ENCODE measurements at regions not wholly inside any gene's neighbourhood (a gene's known extent, or its start where the extent isn't known, plus 50 kb on each side); places are given as distances from the start of the nearest gene placed in this dataset.
"Not testable (repeated sequence)": the region's sequence is repeated elsewhere in the genome, so short reads cannot be mapped to it uniquely, and the experiment has no call there.

GRCh38 chr12:65685514-65685913 is 138.8 kb upstream of the HMGA2 start:
- DNase-seq: no peak

- no peak for DNase-seq
These were observed 134.8 kb upstream of the HMGA2 start for GRCh38 chr12:65689508-65689907.

- no peak for DNase-seq
These were observed 133.8 kb upstream of the HMGA2 start for GRCh38 chr12:65690477-65690876.

- no peak for DNase-seq
These were observed 130.2 kb upstream of the HMGA2 start for GRCh38 chr12:65694130-65694529.

- DNase-seq: no peak
These were observed 129.0 kb upstream of the HMGA2 start for GRCh38 chr12:65695113-65695865.

GRCh38 chr12:65696227-65696626 is 128.1 kb upstream of the HMGA2 start:
- DNase-seq: no peak

GRCh38 chr12:65699251-65699650 is 125.0 kb upstream of the HMGA2 start:
- no peak for DNase-seq

- DNase-seq: no peak
These were observed 121.1 kb upstream of the HMGA2 start for GRCh38 chr12:65703176-65703575.

- DNase-seq: no peak
These were observed 118.9 kb upstream of the HMGA2 start for GRCh38 chr12:65705380-65705876.

GRCh38 chr12:65707051-65707450 is 117.2 kb upstream of the HMGA2 start:
- no peak for DNase-seq

- no peak for DNase-seq
These were observed 111.9 kb upstream of the HMGA2 start for GRCh38 chr12:65712260-65713004.

GRCh38 chr12:65715961-65716360 is 108.3 kb upstream of the HMGA2 start:
- DNase-seq: no peak

- no peak for DNase-seq
These were observed 103.8 kb upstream of the HMGA2 start for GRCh38 chr12:65720136-65721130.

GRCh38 chr12:65721541-65722190 is 102.6 kb upstream of the HMGA2 start:
- no peak for DNase-seq

- no peak for DNase-seq
These were observed 98.9 kb upstream of the HMGA2 start for GRCh38 chr12:65725376-65725775.

GRCh38 chr12:65728455-65728847 is 95.8 kb upstream of the HMGA2 start:
- DNase-seq: no peak

GRCh38 chr12:65728848-65729793 is 95.2 kb upstream of the HMGA2 start:
- DNase-seq: no peak

GRCh38 chr12:65731771-65732170 is 92.5 kb upstream of the HMGA2 start:
- DNase-seq: no peak

GRCh38 chr12:65733643-65734042 is 90.6 kb upstream of the HMGA2 start:
- not testable (repeated sequence) for DNase-seq

- DNase-seq: no peak
These were observed 90.1 kb upstream of the HMGA2 start for GRCh38 chr12:65734226-65734625.

GRCh38 chr12:65739606-65740005 is 84.7 kb upstream of the HMGA2 start:
- no peak for DNase-seq
